HepG2 (cell line): ENCODE measurements at regions not wholly inside any gene's neighbourhood (a gene's known extent, or its start where the extent isn't known, plus 50 kb on each side); places are given as distances from the start of the nearest gene placed in this dataset.

ENCODE experiments used
- EED ChIP-seq: sonication (generic); formaldehyde crosslinking; IDR thresholded peaks from 2 replicates; pipeline ENCODE4 v1.5.0; 2020; ENCODE audit warnings: mild to moderate bottlenecking, missing genetic modification reagents
- HINFP ChIP-seq: sonication (generic); formaldehyde crosslinking; IDR thresholded peaks from 2 replicates; pipeline ENCODE4 v1.4.0; 2020; ENCODE audit warnings: low read depth, mild to moderate bottlenecking, missing genetic modification reagents
- HOXD1 ChIP-seq: sonication (generic); formaldehyde crosslinking; IDR thresholded peaks from 2 replicates; pipeline ENCODE4 v1.5.0; 2020; ENCODE audit warnings: missing genetic modification reagents
- KLF9 ChIP-seq: IDR thresholded peaks from 2 replicates; pipeline ENCODE4 v1.6.1; 2016; ENCODE audit warnings: low read depth
- NR1H2 ChIP-seq: sonication (generic); formaldehyde crosslinking; IDR thresholded peaks from 2 replicates; pipeline ENCODE4 v1.8.1; 2022; ENCODE audit warnings: low read depth, missing genetic modification reagents, borderline replicate concordance
- PCBP2 ChIP-seq: fragments of 200-400 bp; formaldehyde crosslinking; optimal IDR thresholded peaks from 2 replicates; pipeline ENCODE3; 2018; ENCODE audit warnings: low read length, low read depth; ENCODE audit not compliant: poor library complexity, severe bottlenecking
- PHF20 ChIP-seq: sonication (generic); formaldehyde crosslinking; IDR thresholded peaks from 2 replicates; pipeline ENCODE4 v1.5.0; 2020; ENCODE audit warnings: mild to moderate bottlenecking, missing genetic modification reagents
- POLR2A ChIP-seq, 2 experiments: IDR thresholded peaks; 2 replicates each; pipeline ENCODE4 v1.6.1; 2011; ENCODE audit warnings: low read depth in 2 of 2, low read length in 2 of 2, mild to moderate bottlenecking in 1 of 2, moderate library complexity in 1 of 2; ENCODE audit not compliant: insufficient read depth in 1 of 2
- SNAPC5 ChIP-seq: sonication (generic); formaldehyde crosslinking; IDR thresholded peaks from 2 replicates; pipeline ENCODE4 v1.8.1; 2023; ENCODE audit warnings: mild to moderate bottlenecking, missing genetic modification reagents, borderline replicate concordance
- THAP7 ChIP-seq: sonication (generic); formaldehyde crosslinking; IDR thresholded peaks from 2 replicates; pipeline ENCODE4 v1.8.1; 2023; ENCODE audit warnings: mild to moderate bottlenecking, missing genetic modification reagents
- YY1 ChIP-seq: IDR thresholded peaks from 2 replicates; pipeline ENCODE4 v1.6.1; 2011; ENCODE audit warnings: low read length, low read depth, moderate library complexity, mild to moderate bottlenecking; ENCODE audit not compliant: insufficient read depth, insufficient replicate concordance

- TF ChIP-seq KLF9, result no peak
- TF ChIP-seq YY1, result no peak
- no peak for TF ChIP-seq NR1H2 (CRISPR knock-in tag)
- no peak for TF ChIP-seq PHF20
- TF ChIP-seq THAP7, result no peak
- no peak for TF ChIP-seq HOXD1
- no peak for TF ChIP-seq HINFP (CRISPR knock-in tag)
- TF ChIP-seq EED (CRISPR knock-in tag), result no peak
- no peak for TF ChIP-seq SNAPC5 (CRISPR knock-in tag)
- TF ChIP-seq PCBP2, result no peak
- no peak for TF ChIP-seq POLR2A (IDR thresholded peaks at IDR 0.05; ENCODE audit: insufficient read depth in 1 of 2, low read depth in 2 of 2, low read length in 2 of 2)
Measured at GRCh38 chr12:126869644-126870043, 1397.3 kb upstream of the TMEM132C start.
